DND-41 (cell line): ENCODE measurements at regions not wholly inside any gene's neighbourhood (a gene's known extent, or its start where the extent isn't known, plus 50 kb on each side); places are given as distances from the start of the nearest gene placed in this dataset.

Experiments used
- ATAC-seq: fragments of 200-7000 bp; cut with Tn5 transposase; 3 replicates; pipeline ENCODE4 v1.9.1; 2021; ENCODE audit warnings: low read depth; ENCODE audit not compliant: insufficient read depth
- DNase-seq: peaks from one replicate; pipeline ENCODE4 v3.0.0-alpha.2; 2020
- H2AFZ ChIP-seq: 2 replicates; pipeline ENCODE4 v1.6.0; 2012; ENCODE audit warnings: low read depth, low read length
- H3K27ac ChIP-seq: 2 replicates; pipeline ENCODE4 v1.5.1; 2012; ENCODE audit warnings: low read length, inconsistent platforms
- H3K27me3 ChIP-seq: fragments of 200-600 bp; sonication (generic); 2 replicates; pipeline ENCODE4 v1.6.0; 2012; ENCODE audit warnings: low read length, mild to moderate bottlenecking, inconsistent platforms; ENCODE audit not compliant: insufficient read depth, poor library complexity
- H3K36me3 ChIP-seq: 2 replicates; pipeline ENCODE4 v1.5.1; 2012; ENCODE audit warnings: low read length, inconsistent platforms; ENCODE audit not compliant: insufficient read depth
- H3K4me1 ChIP-seq: 2 replicates; pipeline ENCODE4 v1.5.1; 2012; ENCODE audit warnings: mild to moderate bottlenecking, low read length; ENCODE audit not compliant: insufficient read depth
- H3K4me2 ChIP-seq: 2 replicates; pipeline ENCODE4 v1.6.0; 2012; ENCODE audit warnings: mild to moderate bottlenecking, moderate library complexity, low read length, inconsistent platforms; ENCODE audit not compliant: insufficient read depth
- H3K4me3 ChIP-seq, 2 experiments: fragments of 200-600 bp in 1 of 2; shearing (Covaris generic) in 1 of 2; 2 replicates each; pipeline ENCODE4 v1.5.1; 2012 to 2016; ENCODE audit warnings: inconsistent platforms in 2 of 2, low read length in 2 of 2, mild to moderate bottlenecking in 2 of 2, low read depth in 1 of 2, moderate library complexity in 1 of 2
- H3K79me2 ChIP-seq: 2 replicates; pipeline ENCODE4 v1.6.0; 2012; ENCODE audit warnings: low read length, inconsistent platforms; ENCODE audit not compliant: insufficient read depth
- H3K9ac ChIP-seq: 2 replicates; pipeline ENCODE4 v1.6.0; 2012; ENCODE audit warnings: low read depth, mild to moderate bottlenecking, inconsistent platforms, low read length, moderate library complexity
- H3K9me3 ChIP-seq: 2 replicates; pipeline ENCODE4 v1.5.1; 2012; ENCODE audit warnings: low read length, moderate library complexity, mild to moderate bottlenecking, inconsistent platforms; ENCODE audit not compliant: insufficient read depth, severe bottlenecking
- H4K20me1 ChIP-seq: 2 replicates; pipeline ENCODE4 v1.6.0; 2012; ENCODE audit warnings: low read length; ENCODE audit not compliant: insufficient read depth
- CTCF ChIP-seq: IDR thresholded peaks from 2 replicates; pipeline ENCODE4 v1.5.1; 2012; ENCODE audit warnings: borderline replicate concordance, low read length, moderate library complexity, mild to moderate bottlenecking; ENCODE audit not compliant: poor library complexity, severe bottlenecking; ENCODE audit errors: extremely low read depth
- EZH2 ChIP-seq: IDR thresholded peaks from 3 replicates; pipeline ENCODE4 v1.6.1; 2012; ENCODE audit warnings: borderline replicate concordance, low read depth, mild to moderate bottlenecking, moderate library complexity, low read length, inconsistent platforms; ENCODE audit not compliant: severe bottlenecking

DNA sequence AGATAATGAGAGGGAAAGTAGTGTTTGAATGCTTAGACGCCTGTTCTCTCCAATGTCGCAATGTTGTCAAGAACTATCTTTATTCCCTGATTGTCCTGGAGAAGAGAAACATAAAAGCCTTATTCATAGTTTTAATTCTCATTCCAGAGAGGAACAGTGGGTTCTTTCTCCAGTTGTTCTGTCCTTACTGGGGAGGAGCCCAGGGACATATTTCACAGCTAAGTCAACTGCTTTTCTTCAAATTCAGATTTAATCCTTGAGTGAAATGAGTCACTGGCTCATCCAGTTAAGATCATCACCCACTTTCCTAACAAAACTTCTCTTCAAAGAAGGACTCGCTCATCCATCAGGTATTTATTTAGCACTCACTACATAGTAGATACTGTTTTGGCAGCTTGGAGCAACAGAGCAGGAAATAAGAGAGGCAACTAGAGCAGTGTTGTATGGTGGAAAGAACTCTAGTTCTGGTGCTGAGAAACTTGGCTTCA lies 365.7 kb upstream of the USP24 start:
- no peak for DNase-seq
- H3K4me2 ChIP-seq, result no peak overlapping the region

DNA sequence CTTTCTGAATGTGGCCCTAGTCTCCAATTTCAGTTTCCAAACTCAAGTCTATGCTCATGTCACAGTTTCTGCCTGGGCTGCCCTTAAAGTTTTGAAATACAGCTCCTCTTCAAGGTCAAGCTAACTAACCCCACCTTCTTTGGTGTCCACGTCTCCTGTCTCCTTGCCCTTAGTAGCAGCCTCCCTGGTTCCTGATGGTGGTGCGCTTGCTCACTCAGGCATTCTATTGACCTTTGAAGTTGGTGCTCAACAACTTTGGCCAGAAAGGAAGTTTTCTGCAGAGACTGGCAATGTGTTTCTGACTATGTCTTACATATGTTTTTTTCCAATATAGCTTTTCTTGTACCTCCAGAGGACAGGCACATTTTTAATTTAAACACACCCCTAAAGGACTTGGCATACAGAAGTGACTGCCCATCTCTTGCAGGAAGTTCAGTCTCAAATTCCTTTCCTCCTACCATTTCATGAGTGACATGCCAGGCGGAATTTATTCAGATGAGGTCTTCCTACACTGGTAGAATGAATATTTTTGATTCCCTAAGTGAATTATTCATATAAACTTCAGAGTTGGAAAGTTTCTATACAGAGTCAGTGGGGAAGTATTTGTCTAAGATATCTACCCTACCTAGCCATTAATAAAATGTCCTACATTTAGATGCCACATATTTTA lies 364.3 kb upstream of the USP24 start:
- Histone ChIP-seq H3K9me3 (no peaks in the 10 kb centered on the region), H4K20me1 (no peaks in the 10 kb centered on the region), H3K4me1 (no peaks in the 10 kb centered on the region), H3K27ac (no peak overlapping the region), H3K9ac (no peak overlapping the region), H3K79me2 (no peaks in the 10 kb centered on the region), H3K36me3 (no peaks in the 10 kb centered on the region), H2AFZ (no peak overlapping the region), H3K27me3 (no peaks in the 10 kb centered on the region), H3K4me2 (no peak overlapping the region), H3K4me3 (no peak overlapping the region)
- no peak for ATAC-seq
- TF ChIP-seq CTCF, result no peak
- TF ChIP-seq EZH2, result no peak
- no peak for DNase-seq

More for the DNA sequence above, 365.7 kb upstream of the USP24 start:
- H2AFZ ChIP-seq, result no peak overlapping the region
- H3K4me1 ChIP-seq, result no peaks in the 10 kb centered on the region
- H3K27me3 ChIP-seq, result no peaks in the 10 kb centered on the region
- no peaks in the 10 kb centered on the region for H4K20me1 ChIP-seq
- H3K9me3 ChIP-seq, result no peaks in the 10 kb centered on the region
- no peak for ATAC-seq
- TF ChIP-seq CTCF (no peak), EZH2 (no peak)
- H3K36me3 ChIP-seq, result no peaks in the 10 kb centered on the region
- no peak overlapping the region for H3K9ac ChIP-seq
- no peak overlapping the region for H3K27ac ChIP-seq
- no peaks in the 10 kb centered on the region for H3K79me2 ChIP-seq
- H3K4me3 ChIP-seq, result no peak overlapping the region

DNA sequence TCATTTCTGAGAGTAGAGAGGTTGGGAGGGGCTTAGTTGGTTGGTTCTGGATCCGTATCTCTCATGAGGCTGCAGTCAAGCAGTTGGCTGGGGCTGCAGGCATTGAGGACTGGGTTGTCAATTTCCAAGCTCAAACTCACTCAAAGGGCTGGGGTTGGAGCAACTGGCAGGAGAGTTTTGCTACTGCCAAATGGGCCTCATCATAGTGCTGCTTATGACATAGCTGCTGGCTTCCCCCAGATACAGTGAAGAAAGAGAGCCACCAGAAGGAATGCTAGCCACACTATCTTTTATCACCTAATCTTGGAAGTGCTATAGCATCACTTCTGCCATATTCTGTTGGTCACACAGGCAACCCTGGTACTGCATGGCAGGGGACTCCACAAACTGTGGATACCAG lies 363.5 kb upstream of the USP24 start:
- Histone ChIP-seq H3K27me3 (no peaks in the 10 kb centered on the region), H2AFZ (no peak overlapping the region), H3K4me3 (no peak overlapping the region), H3K9ac (no peak overlapping the region), H3K4me2 (no peak overlapping the region), H3K36me3 (no peaks in the 10 kb centered on the region), H3K79me2 (no peaks in the 10 kb centered on the region), H3K9me3 (no peaks in the 10 kb centered on the region), H3K4me1 (no peaks in the 10 kb centered on the region), H3K27ac (no peak overlapping the region), H4K20me1 (no peaks in the 10 kb centered on the region)
- ATAC-seq, result no peak
- DNase-seq, result no peak
- TF ChIP-seq CTCF (no peak), EZH2 (no peak)
